Parathyroid adenoma (tissue), 2 donors: ENCODE measurements at regions not wholly inside any gene's neighbourhood (a gene's known extent, or its start where the extent isn't known, plus 50 kb on each side); places are given as distances from the start of the nearest gene placed in this dataset.

Experiments
- H2AFZ ChIP-seq: fragments of 300-600 bp; sonication (generic); one replicate; pipeline ENCODE4 v1.7.0; 2017; ENCODE audit warnings: antibody characterized with exemption, mild to moderate bottlenecking
- H3K27ac ChIP-seq: fragments of 300-600 bp; sonication (generic); one replicate; pipeline ENCODE4 v1.7.0; 2017
- H3K27me3 ChIP-seq: fragments of 300-600 bp; sonication (generic); one replicate; pipeline ENCODE4 v1.7.0; 2017; ENCODE audit warnings: low read length; ENCODE audit not compliant: control insufficient read depth, insufficient read depth
- H3K36me3 ChIP-seq: fragments of 300-600 bp; sonication (generic); one replicate; pipeline ENCODE4 v1.7.0; 2017; ENCODE audit warnings: low read length; ENCODE audit not compliant: control insufficient read depth, insufficient read depth
- H3K4me1 ChIP-seq: fragments of 300-600 bp; sonication (generic); one replicate; pipeline ENCODE4 v1.7.0; 2017; ENCODE audit warnings: control low read depth
- H3K4me2 ChIP-seq: fragments of 300-600 bp; sonication (generic); one replicate; pipeline ENCODE4 v1.7.0; 2017; ENCODE audit warnings: low read length
- H3K4me3 ChIP-seq: fragments of 300-600 bp; sonication (generic); one replicate; pipeline ENCODE4 v1.7.0; 2017; ENCODE audit warnings: low read depth, low read length
- H3K79me2 ChIP-seq: fragments of 300-600 bp; sonication (generic); one replicate; pipeline ENCODE4 v1.7.0; 2017; ENCODE audit warnings: control low read depth
- H3K9ac ChIP-seq: fragments of 300-600 bp; sonication (generic); one replicate; pipeline ENCODE4 v1.7.0; 2017; ENCODE audit warnings: mild to moderate bottlenecking
- H3K9me3 ChIP-seq: fragments of 300-600 bp; sonication (generic); one replicate; pipeline ENCODE4 v1.7.0; 2017; ENCODE audit warnings: low read length; ENCODE audit not compliant: control insufficient read depth
- CTCF ChIP-seq: fragments of 300-600 bp; sonication (generic); IDR thresholded peaks from one replicate; pipeline ENCODE4 v1.7.0; 2017; ENCODE audit warnings: antibody characterized with exemption, mild to moderate bottlenecking
- donor health status: primary hyperparathyroidism.

GRCh38 chr2:122414902-122415301, 659.5 kb downstream of the TSN start:
- Histone ChIP-seq H2AFZ (no peak overlapping the region), H3K4me1 (peaks cover 3% of the 10 kb centered on the region), H3K27ac (no peak overlapping the region), H3K4me3 (no peak overlapping the region), H3K9me3 (no peaks in the 10 kb centered on the region), H3K27me3 (no peaks in the 10 kb centered on the region), H3K36me3 (no peaks in the 10 kb centered on the region), H3K9ac (no peak overlapping the region), H3K79me2 (no peaks in the 10 kb centered on the region), H3K4me2 (no peak overlapping the region)
- no peak for TF ChIP-seq CTCF

DNA sequence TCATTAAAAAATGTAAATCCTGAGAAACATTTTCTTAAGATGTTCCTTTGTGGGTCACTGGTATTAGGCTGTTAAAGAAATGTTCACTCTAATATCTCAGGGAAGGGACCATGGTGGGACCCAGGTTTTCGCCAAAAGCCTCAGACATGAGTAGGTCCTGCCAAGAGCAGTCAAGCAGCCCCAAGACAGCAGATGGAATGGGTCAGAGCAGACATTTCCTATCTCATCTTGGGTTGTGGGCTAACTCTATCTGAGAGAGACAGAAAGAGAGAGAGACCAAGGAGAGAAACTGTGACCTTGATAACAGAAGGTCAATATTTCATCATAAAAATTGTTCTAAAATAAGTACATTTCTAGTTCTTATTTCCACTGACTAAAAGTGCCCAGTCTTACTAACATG, 661.7 kb downstream of the TSN start:
- H3K9ac ChIP-seq, result no peak overlapping the region
- no peak overlapping the region for H2AFZ ChIP-seq
- TF ChIP-seq CTCF, result no peak
- no peak overlapping the region for H3K27ac ChIP-seq
- H3K27me3 ChIP-seq, result no peaks in the 10 kb centered on the region
- H3K9me3 ChIP-seq, result no peaks in the 10 kb centered on the region
- H3K4me2 ChIP-seq, result no peak overlapping the region
- peaks cover 3% of the 10 kb centered on the region for H3K4me1 ChIP-seq
- H3K79me2 ChIP-seq, result no peaks in the 10 kb centered on the region
- H3K4me3 ChIP-seq, result no peak overlapping the region
- H3K36me3 ChIP-seq, result no peaks in the 10 kb centered on the region

- Histone ChIP-seq H3K36me3 (no peaks in the 10 kb centered on the region), H3K4me2 (no peak overlapping the region), H2AFZ (no peak overlapping the region), H3K4me1 (no peaks in the 10 kb centered on the region), H3K9ac (no peak overlapping the region), H3K9me3 (no peaks in the 10 kb centered on the region), H3K27me3 (no peaks in the 10 kb centered on the region), H3K27ac (no peak overlapping the region), H3K4me3 (no peak overlapping the region), H3K79me2 (no peaks in the 10 kb centered on the region)
- TF ChIP-seq CTCF, result no peak
Observed at GRCh38 chr2:122421775-122422174, 666.3 kb downstream of the TSN start.

GRCh38 chr2:122422384-122422991, 667.0 kb downstream of the TSN start:
- Histone ChIP-seq H3K4me1 (no peaks in the 10 kb centered on the region), H3K9me3 (no peaks in the 10 kb centered on the region), H3K79me2 (no peaks in the 10 kb centered on the region), H3K4me3 (no peak overlapping the region), H3K4me2 (no peak overlapping the region), H3K27ac (no peak overlapping the region), H3K36me3 (no peaks in the 10 kb centered on the region), H3K27me3 (no peaks in the 10 kb centered on the region), H3K9ac (no peak overlapping the region), H2AFZ (no peak overlapping the region)
- no peak for TF ChIP-seq CTCF

GRCh38 chr2:122423934-122424333, 668.5 kb downstream of the TSN start:
- H3K79me2 ChIP-seq, result no peaks in the 10 kb centered on the region
- H3K4me2 ChIP-seq, result no peak overlapping the region
- H2AFZ ChIP-seq, result no peak overlapping the region
- no peaks in the 10 kb centered on the region for H3K9me3 ChIP-seq
- H3K36me3 ChIP-seq, result no peaks in the 10 kb centered on the region
- no peaks in the 10 kb centered on the region for H3K27me3 ChIP-seq
- no peak for TF ChIP-seq CTCF
- no peak overlapping the region for H3K9ac ChIP-seq
- H3K27ac ChIP-seq, result no peak overlapping the region
- no peak overlapping the region for H3K4me3 ChIP-seq
- no peaks in the 10 kb centered on the region for H3K4me1 ChIP-seq
